ENCODE measurements at regions not wholly inside any gene's neighbourhood (a gene's known extent, or its start where the extent isn't known, plus 50 kb on each side); places are given as distances from the start of the nearest gene placed in this dataset.

- no peak for TF ChIP-seq ATF3 (CRISPR knock-in tag; conservative IDR thresholded peaks at IDR 0.05)
- no peak for TF ChIP-seq CTCF (IDR thresholded peaks at IDR 0.05)
- TF ChIP-seq MAX (CRISPR knock-in tag; IDR thresholded peaks at IDR 0.05) = no peak
- TF ChIP-seq ESRRA (CRISPR knock-in tag; IDR thresholded peaks at IDR 0.05; ENCODE audit: borderline replicate concordance) = no peak
- TF ChIP-seq FOXK1 (CRISPR knock-in tag; IDR thresholded peaks at IDR 0.05) = no peak
Measured at GRCh38 chr3:89742546-89742945, 635.1 kb downstream of the EPHA3 start.

All from WTC11 (cell line).